ENCODE measurements at regions not wholly inside any gene's neighbourhood (a gene's known extent, or its start where the extent isn't known, plus 50 kb on each side); places are given as distances from the start of the nearest gene placed in this dataset.

DNA sequence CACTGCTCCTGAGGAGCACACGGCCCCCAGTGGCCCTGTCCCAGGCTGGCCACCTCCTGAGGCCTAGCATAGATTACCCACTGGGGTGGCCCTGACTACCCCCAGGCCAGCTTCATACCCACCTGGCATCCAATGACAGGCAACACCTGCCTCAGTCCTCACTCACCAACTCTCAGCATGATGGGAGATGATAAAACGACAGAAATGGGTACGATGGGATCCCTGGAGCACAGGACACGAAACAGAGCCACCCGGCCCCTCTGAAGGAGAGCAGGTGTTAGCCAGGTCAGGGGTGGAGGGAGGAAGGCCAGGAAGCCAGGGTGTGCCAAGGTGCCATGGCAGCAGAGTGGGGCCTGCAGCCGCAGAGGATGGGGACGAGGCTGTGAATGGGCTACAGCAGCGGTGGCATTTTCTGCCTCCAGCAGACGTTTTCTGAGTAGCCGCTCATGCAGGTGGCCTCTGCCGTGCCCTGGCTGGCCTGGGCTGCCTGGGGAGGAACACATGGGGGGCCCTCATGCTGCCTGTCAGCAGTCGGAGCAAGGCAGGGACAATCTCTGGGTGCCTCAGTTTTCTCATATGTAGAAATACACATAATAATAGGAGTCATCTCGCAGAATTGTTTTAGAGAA lies 50.2 kb upstream of the FGF3 start:
- TF ChIP-seq CTCF (conservative IDR thresholded peaks at IDR 0.05 in 1 of 2, IDR thresholded peaks at IDR 0.05 in 1 of 2; ENCODE audit: low read depth in 1 of 2, low read length in 2 of 2), result no peak
- TF ChIP-seq EZH2 (IDR thresholded peaks at IDR 0.05; ENCODE audit: low read length, missing control alignments), result no peak
- no peak overlapping the region for H3K4me3 ChIP-seq (replicated peaks in 1 of 4; ENCODE audit: control extremely low read depth in 1 of 4, insufficient read depth in 1 of 4, low read depth in 3 of 4, low read length in 4 of 4)
- no peak overlapping the region for H3K4me2 ChIP-seq (ENCODE audit: extremely low read depth, insufficient read depth, low read length)

GRCh38 chr11:69870766-69871165 lies 51.5 kb upstream of the FGF3 start:
- H3K27ac ChIP-seq (ENCODE audit: insufficient read depth, low read length), result no peak overlapping the region
- H4K20me1 ChIP-seq (ENCODE audit: control insufficient read depth, extremely low read depth, insufficient read depth, low read length), result no peaks in the 10 kb centered on the region
- H3K9ac ChIP-seq (ENCODE audit: insufficient read depth, low read length), result no peak overlapping the region
- H3K36me3 ChIP-seq (ENCODE audit: control insufficient read depth, insufficient read depth, low read length), result no peaks in the 10 kb centered on the region
- H3K79me2 ChIP-seq (ENCODE audit: control insufficient read depth, insufficient read depth, low read length), result no peaks in the 10 kb centered on the region
- H2AFZ ChIP-seq (ENCODE audit: low read length), result no peak overlapping the region
- no peaks in the 10 kb centered on the region for H3K27me3 ChIP-seq (ENCODE audit: control insufficient read depth, insufficient read depth, low read length)
- TF ChIP-seq EZH2 (IDR thresholded peaks at IDR 0.05; ENCODE audit: low read length, missing control alignments) (no peak), CTCF (conservative IDR thresholded peaks at IDR 0.05 in 1 of 2, IDR thresholded peaks at IDR 0.05 in 1 of 2; ENCODE audit: low read depth in 1 of 2, low read length in 2 of 2) (no peak)
- H3K4me3 ChIP-seq (replicated peaks in 1 of 4; ENCODE audit: control extremely low read depth in 1 of 4, insufficient read depth in 1 of 4, low read depth in 3 of 4, low read length in 4 of 4), result no peak overlapping the region
- no peaks in the 10 kb centered on the region for H3K9me3 ChIP-seq (ENCODE audit: control insufficient read depth, insufficient read depth, low read depth, low read length)
- DNase-seq (ENCODE audit: low read depth in 2 of 2), result peak in 1 of 2 donors; percentile 43
- H3K4me2 ChIP-seq (ENCODE audit: extremely low read depth, insufficient read depth, low read length), result no peak overlapping the region
- H3K4me1 ChIP-seq (ENCODE audit: control insufficient read depth, extremely low read depth, insufficient read depth, low read length), result no peaks in the 10 kb centered on the region

More for the DNA sequence above, 50.2 kb upstream of the FGF3 start:
- Histone ChIP-seq H3K79me2 (ENCODE audit: control insufficient read depth, insufficient read depth, low read length) (no peaks in the 10 kb centered on the region), H3K27me3 (ENCODE audit: control insufficient read depth, insufficient read depth, low read length) (no peaks in the 10 kb centered on the region), H2AFZ (ENCODE audit: low read length) (no peak overlapping the region), H3K36me3 (ENCODE audit: control insufficient read depth, insufficient read depth, low read length) (no peaks in the 10 kb centered on the region), H3K4me1 (ENCODE audit: control insufficient read depth, extremely low read depth, insufficient read depth, low read length) (no peaks in the 10 kb centered on the region), H3K27ac (ENCODE audit: insufficient read depth, low read length) (no peak overlapping the region), H4K20me1 (ENCODE audit: control insufficient read depth, extremely low read depth, insufficient read depth, low read length) (no peaks in the 10 kb centered on the region), H3K9me3 (ENCODE audit: control insufficient read depth, insufficient read depth, low read depth, low read length) (no peaks in the 10 kb centered on the region), H3K9ac (ENCODE audit: insufficient read depth, low read length) (no peak overlapping the region)
- DNase-seq (ENCODE audit: low read depth in 2 of 2), result no peak

DNA sequence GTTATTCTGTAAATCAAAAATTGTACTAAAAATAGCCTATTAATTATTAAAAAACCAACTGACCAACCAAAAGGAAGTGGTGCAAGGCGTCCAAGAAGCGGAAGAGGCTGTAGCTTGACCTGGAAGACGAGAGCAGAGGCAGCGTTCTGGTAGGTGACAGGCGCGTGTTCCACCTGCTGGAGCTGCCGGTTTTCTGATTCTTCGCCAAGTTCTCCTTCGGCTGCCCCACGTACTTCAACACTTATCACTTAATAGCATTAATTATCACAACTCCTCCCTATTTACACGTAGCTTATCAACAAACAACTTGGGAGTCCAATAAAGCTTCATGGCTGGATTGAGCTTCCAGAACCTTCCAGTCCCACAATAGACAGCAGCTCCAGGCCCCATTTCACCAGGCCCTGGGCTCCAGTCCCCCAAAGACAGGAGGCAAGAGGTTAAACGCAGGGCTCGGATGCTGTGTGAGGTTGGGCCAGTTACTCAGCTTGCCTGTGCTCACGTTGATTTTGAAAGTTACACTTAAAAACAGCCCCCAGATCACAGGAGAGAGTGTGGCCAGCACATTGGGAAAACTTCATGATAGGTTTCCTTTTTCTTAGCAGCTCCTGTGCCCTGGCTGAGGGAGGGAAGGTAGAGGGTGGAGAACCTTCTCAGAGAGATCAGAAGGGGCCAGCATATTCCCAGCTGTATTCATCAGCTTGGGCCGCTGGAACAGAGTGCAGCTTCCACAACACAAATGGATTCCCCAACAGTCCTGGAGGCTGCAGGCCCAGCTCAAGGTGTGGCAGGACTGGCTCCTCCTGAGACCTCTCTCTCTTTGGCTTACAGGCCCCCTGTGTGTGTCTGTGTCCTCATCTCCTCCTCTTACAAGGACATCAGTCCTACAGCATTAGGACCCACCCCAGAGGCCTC lies 54.2 kb upstream of the FGF3 start:
- Histone ChIP-seq H3K36me3 (ENCODE audit: control insufficient read depth, insufficient read depth, low read length) (no peaks in the 10 kb centered on the region), H3K4me2 (ENCODE audit: extremely low read depth, insufficient read depth, low read length) (no peak overlapping the region), H3K27ac (ENCODE audit: insufficient read depth, low read length) (no peak overlapping the region), H3K27me3 (ENCODE audit: control insufficient read depth, insufficient read depth, low read length) (no peaks in the 10 kb centered on the region), H4K20me1 (ENCODE audit: control insufficient read depth, extremely low read depth, insufficient read depth, low read length) (no peaks in the 10 kb centered on the region), H3K4me1 (ENCODE audit: control insufficient read depth, extremely low read depth, insufficient read depth, low read length) (no peaks in the 10 kb centered on the region), H3K79me2 (ENCODE audit: control insufficient read depth, insufficient read depth, low read length) (no peaks in the 10 kb centered on the region), H3K4me3 (replicated peaks in 1 of 4; ENCODE audit: control extremely low read depth in 1 of 4, insufficient read depth in 1 of 4, low read depth in 3 of 4, low read length in 4 of 4) (no peak overlapping the region), H3K9me3 (ENCODE audit: control insufficient read depth, insufficient read depth, low read depth, low read length) (no peaks in the 10 kb centered on the region), H3K9ac (ENCODE audit: insufficient read depth, low read length) (no peak overlapping the region), H2AFZ (ENCODE audit: low read length) (no peak overlapping the region)
- TF ChIP-seq CTCF (conservative IDR thresholded peaks at IDR 0.05 in 1 of 2, IDR thresholded peaks at IDR 0.05 in 1 of 2; ENCODE audit: low read depth in 1 of 2, low read length in 2 of 2) (no peak), EZH2 (IDR thresholded peaks at IDR 0.05; ENCODE audit: low read length, missing control alignments) (no peak)
- DNase-seq (ENCODE audit: low read depth in 2 of 2), result no peak

All from fibroblast of lung (primary cell).